ENCODE measurements at regions not wholly inside any gene's neighbourhood (a gene's known extent, or its start where the extent isn't known, plus 50 kb on each side); places are given as distances from the start of the nearest gene placed in this dataset.

DNA sequence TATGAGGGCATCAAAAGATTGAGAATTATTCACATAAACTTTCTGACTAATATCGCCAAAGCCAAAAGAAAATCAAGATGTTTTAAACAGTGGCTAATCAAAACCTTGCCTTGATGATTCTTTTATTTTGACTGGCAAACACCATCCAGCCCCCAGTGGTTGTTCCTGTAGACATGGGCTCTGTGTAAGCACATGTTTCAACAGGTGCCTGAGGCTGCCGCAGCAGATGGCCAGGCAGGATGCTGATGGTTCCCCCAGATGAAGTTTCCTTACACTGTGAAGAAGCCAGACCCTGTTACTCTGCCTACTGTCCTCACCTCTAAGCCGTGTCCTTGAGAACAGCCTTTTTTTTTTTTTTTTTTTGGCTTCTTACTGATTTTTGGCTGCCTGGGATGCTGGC lies 146.5 kb downstream of the RAB11FIP2 start:
- TF ChIP-seq FOSL1 (IDR thresholded peaks at IDR 0.05; ENCODE audit: low read depth), result no peak
- no peak for TF ChIP-seq EZH2 (IDR thresholded peaks at IDR 0.05)
- TF ChIP-seq JUND (IDR thresholded peaks at IDR 0.05), result no peak
- TF ChIP-seq POLR2AphosphoS5 (IDR thresholded peaks at IDR 0.05; ENCODE audit: low read depth, low read length), result no peak
- no peak for TF ChIP-seq EGR1 (IDR thresholded peaks at IDR 0.05; ENCODE audit: low read depth)
- no peak for TF ChIP-seq ZNF274 (IDR thresholded peaks at IDR 0.05; ENCODE audit: low read depth, low read length)
- no peak for TF ChIP-seq POLR2A (IDR thresholded peaks at IDR 0.05; ENCODE audit: borderline replicate concordance, extremely low read depth, insufficient read depth, insufficient read length)
- no peak for TF ChIP-seq CTCF (IDR thresholded peaks at IDR 0.05 in 2 of 3, conservative IDR thresholded peaks at IDR 0.05 in 1 of 3; ENCODE audit: borderline replicate concordance in 1 of 3, insufficient read depth in 1 of 3, low read depth in 2 of 3, low read length in 2 of 3)
- no peak for TF ChIP-seq ZBTB33 (IDR thresholded peaks at IDR 0.05; ENCODE audit: extremely low read depth, insufficient replicate concordance, low read length)
